ENCODE measurements at regions not wholly inside any gene's neighbourhood (a gene's known extent, or its start where the extent isn't known, plus 50 kb on each side); places are given as distances from the start of the nearest gene placed in this dataset.

- TF ChIP-seq CTCF (IDR thresholded peaks at IDR 0.05; ENCODE audit: insufficient read depth, low read length) (no peak), POLR2AphosphoS5 (IDR thresholded peaks at IDR 0.05; ENCODE audit: low read depth) (no peak)
These were observed 81.3 kb upstream of the MAP3K7 start for GRCh38 chr6:90668141-90668540.
